NCI-H1930 (cell line): ENCODE measurements at regions not wholly inside any gene's neighbourhood (a gene's known extent, or its start where the extent isn't known, plus 50 kb on each side); places are given as distances from the start of the nearest gene placed in this dataset.

ENCODE experiments used
- DNase-seq, 2 experiments: peaks; one replicate each; lab custom pipeline; 2025; lab: John Stamatoyannopoulos, UW

- peak in 1 of 2 experiments; percentile 58 for DNase-seq
These were observed 51.2 kb upstream of the ULK4 start for GRCh38 chr3:42012935-42013690.

GRCh38 chr3:42012383-42012934 is 50.6 kb upstream of the ULK4 start:
- DNase-seq = no peak
